ENCODE measurements at regions not wholly inside any gene's neighbourhood (a gene's known extent, or its start where the extent isn't known, plus 50 kb on each side); places are given as distances from the start of the nearest gene placed in this dataset.
"Not testable (repeated sequence)": the region's sequence is repeated elsewhere in the genome, so short reads cannot be mapped to it uniquely, and the experiment has no call there.

DNA sequence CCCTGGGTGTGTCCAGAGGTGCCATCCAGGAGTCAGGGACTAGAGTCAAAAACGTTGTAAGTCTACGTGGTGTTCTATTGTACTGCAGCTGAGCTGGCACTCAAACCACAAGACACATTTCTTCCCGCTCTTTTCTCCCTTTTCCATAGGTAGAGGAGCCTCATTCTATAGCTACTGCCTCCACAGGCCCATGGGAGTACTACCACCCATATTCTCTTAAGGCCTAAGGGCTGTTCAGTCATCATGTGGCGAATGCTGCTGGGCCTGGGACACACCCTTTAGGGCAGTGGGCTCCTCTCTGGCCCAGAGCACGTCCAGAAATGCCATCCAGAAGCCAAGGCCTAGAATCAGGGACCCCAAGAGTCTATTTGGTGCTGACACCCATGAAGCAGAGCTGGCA is 1271.7 kb downstream of the CNTNAP5 start:
- no peak for ATAC-seq (replicated peaks)
- no peak for DNase-seq
- H3K4me1 Mint-ChIP-seq = no peaks in the 10 kb centered on the region
- H3K36me3 Mint-ChIP-seq = no peaks in the 10 kb centered on the region
- H3K27ac Mint-ChIP-seq = no peak overlapping the region
- no peak overlapping the region for H3K4me3 Mint-ChIP-seq
- H3K27me3 Mint-ChIP-seq = no peaks in the 10 kb centered on the region
- H3K9me3 Mint-ChIP-seq = peaks cover 4 to 9% of the 10 kb centered on the region in 2 donors

DNA sequence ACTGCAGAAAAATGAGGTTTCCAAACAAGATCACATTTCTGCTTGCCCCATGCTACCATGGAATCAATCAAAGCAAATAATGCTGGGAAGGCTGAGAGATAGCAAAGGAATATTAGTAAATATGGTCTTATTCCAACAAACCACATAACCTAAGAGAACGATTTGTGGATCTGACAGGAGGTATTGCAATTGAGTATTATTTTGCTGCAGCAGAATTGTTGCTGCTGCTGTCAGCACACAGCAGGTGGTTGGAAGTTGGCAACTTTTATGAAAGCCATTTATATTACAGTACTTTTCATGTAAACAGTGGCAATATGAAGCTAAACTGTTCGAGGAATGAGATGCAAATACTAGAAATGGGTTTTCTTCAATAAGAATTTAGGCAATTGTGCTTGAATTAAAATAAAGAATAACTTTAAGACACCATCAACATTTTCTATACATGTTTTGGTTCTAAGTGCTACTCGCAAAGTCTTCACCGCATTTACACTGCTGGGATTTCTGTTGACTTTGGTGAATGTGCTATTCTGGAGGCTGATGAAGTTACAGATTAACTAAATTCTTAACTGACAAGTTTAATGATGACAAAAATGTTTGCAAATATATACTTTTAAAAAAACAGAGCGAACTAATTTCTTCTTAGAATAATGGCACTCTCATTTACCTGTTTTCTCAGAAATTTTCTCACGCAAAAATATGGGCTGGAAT is 1285.7 kb downstream of the CNTNAP5 start:
- H3K4me3 Mint-ChIP-seq = no peak overlapping the region
- H3K4me1 Mint-ChIP-seq = no peaks in the 10 kb centered on the region
- H3K27ac Mint-ChIP-seq = no peak overlapping the region
- peaks cover 4 to 10% of the 10 kb centered on the region in 2 donors for H3K9me3 Mint-ChIP-seq
- DNase-seq (no peak), ATAC-seq (replicated peaks) (no peak)
- H3K27me3 Mint-ChIP-seq = no peaks in the 10 kb centered on the region
- no peaks in the 10 kb centered on the region for H3K36me3 Mint-ChIP-seq

- H3K9me3 Mint-ChIP-seq = peaks cover 0 to 10% of the 10 kb centered on the region in 2 donors
- no peaks in the 10 kb centered on the region for H3K36me3 Mint-ChIP-seq
- no peak overlapping the region for H3K4me3 Mint-ChIP-seq
- no peak overlapping the region for H3K27ac Mint-ChIP-seq
- ATAC-seq (replicated peaks) = no peak
- no peaks in the 10 kb centered on the region for H3K27me3 Mint-ChIP-seq
- no peak for DNase-seq
- H3K4me1 Mint-ChIP-seq = no peaks in the 10 kb centered on the region
Measured at GRCh38 chr2:125312342-125312741, 1287.3 kb downstream of the CNTNAP5 start.

DNA sequence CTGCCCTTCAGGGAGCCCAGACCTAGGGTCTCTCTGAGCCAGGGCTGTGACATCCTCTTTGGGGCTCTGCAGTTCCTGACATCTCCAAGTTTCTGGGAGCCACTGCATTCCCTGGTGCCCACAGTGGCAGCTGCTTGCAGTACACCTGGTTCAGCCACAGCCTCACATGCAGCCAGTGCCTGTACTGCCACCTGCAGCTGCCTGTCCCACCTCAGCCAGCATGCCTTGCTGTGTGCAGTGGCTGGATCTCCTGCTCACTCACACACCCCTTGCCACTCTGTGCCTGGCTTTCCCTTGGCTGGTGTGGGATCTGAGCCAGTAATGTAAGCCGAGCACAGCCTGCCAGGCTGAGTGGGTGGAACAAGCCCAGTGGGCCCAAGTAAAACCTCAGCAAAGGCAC is 1288.7 kb downstream of the CNTNAP5 start:
- Mint-ChIP-seq H3K27ac (no peak overlapping the region), H3K27me3 (no peaks in the 10 kb centered on the region), H3K36me3 (no peaks in the 10 kb centered on the region), H3K4me3 (no peak overlapping the region), H3K9me3 (peaks cover 0 to 8% of the 10 kb centered on the region in 2 donors), H3K4me1 (no peaks in the 10 kb centered on the region)
- no peak for DNase-seq
- peak in 1 of 2 donors; percentile 44 for ATAC-seq (replicated peaks)

DNA sequence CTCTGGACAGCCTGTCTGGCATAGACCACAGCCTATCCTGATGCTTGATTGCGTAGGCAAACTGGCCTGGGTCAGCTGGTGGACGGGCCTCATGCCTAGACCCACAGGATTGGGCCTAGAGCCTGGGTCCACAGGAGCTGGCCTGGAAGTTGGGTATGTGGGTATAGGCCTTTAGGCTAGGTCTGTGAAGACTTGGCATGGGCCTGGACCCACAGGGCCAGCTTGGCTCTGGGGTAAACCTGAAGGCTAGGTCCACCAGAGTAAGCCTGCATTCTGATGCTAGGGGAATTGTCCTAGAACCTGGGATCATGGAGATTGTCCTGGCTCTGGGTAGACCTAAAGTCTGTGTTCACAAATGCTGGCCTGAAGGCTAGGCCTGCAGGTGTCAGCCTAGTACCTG is 1293.7 kb downstream of the CNTNAP5 start:
- DNase-seq (no peak), ATAC-seq (replicated peaks) (peak in 1 of 2 donors; percentile 16)
- Mint-ChIP-seq H3K27ac (no peak overlapping the region), H3K27me3 (no peaks in the 10 kb centered on the region), H3K36me3 (no peaks in the 10 kb centered on the region), H3K9me3 (peaks cover 3% of the 10 kb centered on the region in 2 donors), H3K4me1 (no peaks in the 10 kb centered on the region), H3K4me3 (no peak overlapping the region)

GRCh38 chr2:125324273-125324672 is 1299.2 kb downstream of the CNTNAP5 start:
- no peak for ATAC-seq (replicated peaks)
- no peak for DNase-seq
- no peaks in the 10 kb centered on the region for H3K4me1 Mint-ChIP-seq
- H3K36me3 Mint-ChIP-seq = no peaks in the 10 kb centered on the region
- peaks cover 3% of the 10 kb centered on the region in 2 donors for H3K9me3 Mint-ChIP-seq
- no peak overlapping the region for H3K4me3 Mint-ChIP-seq
- no peaks in the 10 kb centered on the region for H3K27me3 Mint-ChIP-seq
- H3K27ac Mint-ChIP-seq = no peak overlapping the region

DNA sequence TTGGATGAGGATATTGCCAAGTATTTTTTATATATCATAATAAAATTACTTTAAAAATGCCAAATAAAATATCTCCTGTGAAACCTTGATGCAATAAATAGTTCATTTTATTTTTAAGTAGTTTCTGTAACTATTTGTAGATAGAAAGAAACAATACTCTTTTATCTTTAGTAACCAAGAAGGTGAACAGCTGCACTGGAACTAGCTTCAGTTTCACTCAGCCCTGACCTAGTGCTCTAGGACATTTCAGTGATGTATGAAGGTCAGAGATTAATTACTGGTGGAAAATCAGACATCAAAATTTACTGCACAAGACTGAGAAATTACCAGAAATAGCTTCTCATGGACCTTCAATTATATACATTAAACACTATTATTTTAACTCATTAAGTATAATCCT is 1305.0 kb downstream of the CNTNAP5 start:
- DNase-seq = no peak
- no peaks in the 10 kb centered on the region for H3K36me3 Mint-ChIP-seq
- H3K4me1 Mint-ChIP-seq = no peaks in the 10 kb centered on the region
- no peaks in the 10 kb centered on the region for H3K27me3 Mint-ChIP-seq
- ATAC-seq (replicated peaks) = no peak
- peaks cover 0 to 2% of the 10 kb centered on the region in 2 donors for H3K9me3 Mint-ChIP-seq
- no peak overlapping the region for H3K4me3 Mint-ChIP-seq
- H3K27ac Mint-ChIP-seq = no peak overlapping the region

GRCh38 chr2:125341353-125341752 is 1314.6 kb upstream of the GYPC start:
- Mint-ChIP-seq H3K9me3 (peaks cover 0 to 8% of the 10 kb centered on the region in 2 donors), H3K4me3 (no peak overlapping the region), H3K27ac (no peak overlapping the region), H3K36me3 (no peaks in the 10 kb centered on the region), H3K27me3 (no peaks in the 10 kb centered on the region), H3K4me1 (no peaks in the 10 kb centered on the region)
- DNase-seq (no peak), ATAC-seq (replicated peaks) (no peak)

DNA sequence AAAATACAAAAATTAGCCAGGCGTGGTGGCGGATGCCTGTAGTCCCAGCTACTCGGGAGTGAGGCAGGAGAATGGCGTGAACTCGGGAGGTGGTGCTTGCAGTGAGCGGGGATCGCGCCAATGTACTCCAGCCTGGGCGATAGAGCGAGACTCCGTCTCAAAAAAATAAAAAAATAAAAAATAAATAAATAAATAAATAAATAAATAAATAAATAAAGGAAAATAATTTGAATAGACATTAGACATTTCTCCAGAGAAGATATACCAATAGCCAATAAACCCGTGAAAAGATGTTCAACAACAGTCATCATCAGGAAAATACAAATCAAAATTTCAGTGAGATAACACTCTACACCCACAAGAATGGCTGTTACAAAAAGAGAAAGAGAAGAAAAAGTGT is 1302.4 kb upstream of the GYPC start:
- H3K4me3 Mint-ChIP-seq; H3K27me3 Mint-ChIP-seq; H3K4me1 Mint-ChIP-seq; ATAC-seq (replicated peaks); H3K36me3 Mint-ChIP-seq; DNase-seq; H3K27ac Mint-ChIP-seq; H3K9me3 Mint-ChIP-seq: not testable (repeated sequence)

GRCh38 chr2:125364192-125364983 is 1291.6 kb upstream of the GYPC start:
- Mint-ChIP-seq H3K36me3 (no peaks in the 10 kb centered on the region), H3K4me3 (no peak overlapping the region), H3K27me3 (no peaks in the 10 kb centered on the region), H3K9me3 (peaks cover 12 to 15% of the 10 kb centered on the region in 2 donors), H3K4me1 (no peaks in the 10 kb centered on the region), H3K27ac (no peak overlapping the region)
- DNase-seq (no peak), ATAC-seq (replicated peaks) (no peak)

GRCh38 chr2:125364984-125365265 is 1291.0 kb upstream of the GYPC start:
- DNase-seq = no peak
- H3K4me3 Mint-ChIP-seq = no peak overlapping the region

GRCh38 chr2:125371867-125372266 is 1284.1 kb upstream of the GYPC start:
- peaks cover 5 to 9% of the 10 kb centered on the region in 2 donors for H3K9me3 Mint-ChIP-seq
- H3K4me3 Mint-ChIP-seq = no peak overlapping the region
- H3K36me3 Mint-ChIP-seq = no peaks in the 10 kb centered on the region
- no peaks in the 10 kb centered on the region for H3K27me3 Mint-ChIP-seq
- DNase-seq (no peak), ATAC-seq (replicated peaks) (no peak)
- no peaks in the 10 kb centered on the region for H3K4me1 Mint-ChIP-seq
- H3K27ac Mint-ChIP-seq = no peak overlapping the region

More at GRCh38 chr2:125364984-125365265, 1291.0 kb upstream of the GYPC start:
- ATAC-seq (replicated peaks) = no peak
- H3K9me3 Mint-ChIP-seq = peaks cover 11 to 15% of the 10 kb centered on the region in 2 donors
- H3K27ac Mint-ChIP-seq = no peak overlapping the region
- H3K36me3 Mint-ChIP-seq = no peaks in the 10 kb centered on the region
- H3K4me1 Mint-ChIP-seq = no peaks in the 10 kb centered on the region
- H3K27me3 Mint-ChIP-seq = no peaks in the 10 kb centered on the region

GRCh38 chr2:125373293-125373692 is 1282.7 kb upstream of the GYPC start:
- no peak overlapping the region for H3K27ac Mint-ChIP-seq
- ATAC-seq (replicated peaks) = no peak
- peaks cover 5 to 7% of the 10 kb centered on the region in 2 donors for H3K9me3 Mint-ChIP-seq
- H3K27me3 Mint-ChIP-seq = no peaks in the 10 kb centered on the region
- H3K4me1 Mint-ChIP-seq = no peaks in the 10 kb centered on the region
- no peak for DNase-seq
- no peak overlapping the region for H3K4me3 Mint-ChIP-seq
- H3K36me3 Mint-ChIP-seq = no peaks in the 10 kb centered on the region

- H3K4me1 Mint-ChIP-seq = no peaks in the 10 kb centered on the region
- no peaks in the 10 kb centered on the region for H3K36me3 Mint-ChIP-seq
- H3K4me3 Mint-ChIP-seq = no peak overlapping the region
- no peak for DNase-seq
- H3K27ac Mint-ChIP-seq = no peak overlapping the region
- H3K27me3 Mint-ChIP-seq = no peaks in the 10 kb centered on the region
- H3K9me3 Mint-ChIP-seq = peaks cover 7 to 11% of the 10 kb centered on the region in 2 donors
- peak in 1 of 2 donors; percentile 16 for ATAC-seq (replicated peaks)
Measured at GRCh38 chr2:125386074-125386473, 1269.9 kb upstream of the GYPC start.

DNA sequence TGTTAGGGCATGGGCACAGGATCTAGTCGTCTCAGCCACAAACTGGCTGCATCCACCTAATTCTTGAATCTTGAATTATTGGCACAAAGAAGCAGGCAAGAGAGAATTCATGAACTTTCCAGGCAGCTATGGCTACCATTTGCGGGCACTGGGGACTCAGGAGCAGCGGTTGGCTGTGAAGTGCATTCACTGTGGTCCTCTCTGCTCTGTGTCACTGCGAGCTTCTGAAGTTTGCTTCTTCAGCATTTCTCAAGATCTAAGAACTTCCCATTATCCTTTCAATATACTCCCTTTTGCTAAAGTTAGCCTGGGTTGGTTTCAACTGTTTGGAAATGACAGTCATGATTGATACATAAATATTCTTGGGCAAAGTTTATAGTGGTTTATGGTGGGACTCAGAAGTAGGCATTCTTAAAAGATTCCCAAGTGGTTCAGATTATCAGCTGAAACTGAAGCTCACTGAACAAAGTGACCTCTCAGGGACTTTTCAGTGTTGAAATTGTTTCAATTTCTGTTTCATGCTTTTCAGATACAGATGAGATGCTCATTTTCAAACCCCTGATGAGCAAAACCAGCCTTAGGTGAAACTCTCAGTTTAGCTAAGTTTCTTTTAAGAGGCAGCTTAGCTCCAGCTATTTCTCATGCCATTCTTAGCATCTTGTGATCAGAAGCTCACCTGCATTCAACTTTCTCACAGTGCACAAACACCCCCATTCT is 1258.3 kb upstream of the GYPC start:
- Mint-ChIP-seq H3K4me3 (no peak overlapping the region), H3K9me3 (peaks cover 0 to 1% of the 10 kb centered on the region in 2 donors), H3K27ac (no peak overlapping the region), H3K4me1 (no peaks in the 10 kb centered on the region), H3K36me3 (no peaks in the 10 kb centered on the region), H3K27me3 (no peaks in the 10 kb centered on the region)
- no peak for DNase-seq
- ATAC-seq (replicated peaks) = no peak
